NCI-H1105 (cell line): ENCODE measurements at regions not wholly inside any gene's neighbourhood (a gene's known extent, or its start where the extent isn't known, plus 50 kb on each side); places are given as distances from the start of the nearest gene placed in this dataset.

ENCODE experiments used
- DNase-seq: peaks from one replicate; lab custom pipeline; 2025; lab: John Stamatoyannopoulos, UW

DNA sequence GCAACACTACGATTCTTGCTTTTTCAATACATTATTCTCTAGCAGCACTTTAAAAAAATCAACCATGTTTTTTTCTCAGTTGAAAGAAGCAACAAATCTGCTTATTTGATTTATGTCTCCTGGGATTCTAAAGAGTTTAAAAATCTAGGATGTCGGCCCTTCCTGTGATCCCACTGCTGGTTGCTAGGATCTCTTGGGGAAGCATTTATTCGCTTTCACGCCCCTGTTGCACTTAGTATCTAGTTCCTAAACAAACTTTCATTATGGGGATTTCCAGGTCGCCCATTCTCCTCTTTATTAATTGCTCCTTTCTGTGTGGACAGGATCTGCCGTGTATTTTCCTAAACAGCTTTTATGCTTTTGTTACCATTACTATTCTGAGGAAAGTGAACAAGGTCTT, 313.5 kb downstream of the AGTPBP1 start:
- DNase-seq = no peak

DNA sequence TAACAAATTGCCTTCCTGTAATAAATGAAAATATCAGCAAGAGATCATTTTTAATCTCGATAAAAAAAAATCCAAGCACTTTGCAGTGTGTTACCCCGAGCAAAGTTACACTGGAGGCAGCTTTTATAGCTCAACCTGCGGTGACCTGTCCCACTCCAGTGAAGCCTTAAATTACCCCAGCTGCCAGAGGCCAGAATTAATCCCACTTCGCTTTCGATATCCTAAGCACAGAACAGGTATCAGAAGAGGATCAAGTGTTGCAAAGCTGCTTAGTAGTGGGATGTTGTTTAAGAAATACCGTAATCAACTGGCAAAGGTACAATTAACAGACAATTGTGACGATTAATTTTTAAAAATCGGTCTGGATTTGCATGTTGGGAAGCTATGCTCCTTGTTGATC, 314.0 kb downstream of the AGTPBP1 start:
- DNase-seq = no peak

DNA sequence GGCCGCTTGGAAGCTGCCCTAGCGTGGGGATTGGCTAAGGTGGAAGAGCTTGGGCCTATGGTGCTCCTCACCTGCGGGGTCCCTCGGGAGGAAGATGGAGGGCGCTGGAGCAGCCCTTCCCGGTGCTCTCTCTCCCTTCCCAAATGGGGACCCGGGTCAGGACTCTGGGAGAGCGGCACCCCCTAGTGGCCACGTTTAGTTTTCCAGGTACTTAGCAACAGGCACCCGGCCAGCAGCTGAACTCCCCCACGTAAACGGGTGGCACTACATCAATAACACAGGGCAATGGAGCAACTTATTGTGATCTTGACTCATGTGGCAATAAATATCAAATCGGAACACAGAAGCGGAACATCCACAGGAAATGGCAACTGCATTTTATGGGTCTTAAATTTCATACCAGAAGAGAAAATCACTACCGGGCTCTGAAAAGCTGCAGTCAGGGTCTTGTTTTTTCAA, 316.6 kb downstream of the AGTPBP1 start:
- DNase-seq = peak; percentile 21

DNA sequence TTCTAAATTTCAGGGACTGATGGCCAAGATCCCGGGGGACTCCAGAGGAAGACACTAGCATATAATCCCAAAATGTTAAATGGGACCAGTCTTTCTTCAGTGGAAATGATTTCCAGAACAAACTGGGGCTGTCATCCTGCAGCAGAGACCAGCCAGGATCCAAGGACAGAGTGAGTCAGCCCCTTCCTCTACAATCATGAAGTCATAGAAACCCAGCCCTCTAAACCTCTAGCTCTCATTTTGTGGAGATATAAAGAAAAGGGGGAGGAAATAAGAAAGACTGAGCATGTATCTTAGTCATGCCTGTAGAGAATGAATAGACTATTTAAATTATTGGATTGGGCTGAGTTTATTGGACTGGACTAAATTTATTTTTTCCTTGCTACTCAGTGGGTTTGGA, 318.3 kb downstream of the AGTPBP1 start:
- no peak for DNase-seq

DNA sequence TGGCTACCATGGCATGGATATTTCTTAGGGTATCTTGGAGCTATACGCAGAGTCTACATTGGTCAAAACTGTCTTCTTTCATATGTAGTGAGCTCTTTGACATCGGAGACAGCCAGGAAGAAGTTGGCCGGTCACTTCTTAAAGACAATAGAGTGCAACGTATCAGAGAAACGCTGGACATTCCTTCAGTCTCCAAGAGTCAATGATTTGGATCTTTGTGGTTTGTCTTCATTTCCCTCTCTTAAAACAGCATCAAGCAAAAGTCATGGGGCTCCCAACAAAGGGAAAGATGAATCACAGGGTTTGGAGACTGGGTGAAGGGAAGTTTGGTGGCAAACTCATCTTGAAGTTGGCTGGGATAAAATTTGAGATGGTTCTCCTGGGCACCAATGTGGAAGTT, 320.1 kb downstream of the AGTPBP1 start:
- no peak for DNase-seq

DNA sequence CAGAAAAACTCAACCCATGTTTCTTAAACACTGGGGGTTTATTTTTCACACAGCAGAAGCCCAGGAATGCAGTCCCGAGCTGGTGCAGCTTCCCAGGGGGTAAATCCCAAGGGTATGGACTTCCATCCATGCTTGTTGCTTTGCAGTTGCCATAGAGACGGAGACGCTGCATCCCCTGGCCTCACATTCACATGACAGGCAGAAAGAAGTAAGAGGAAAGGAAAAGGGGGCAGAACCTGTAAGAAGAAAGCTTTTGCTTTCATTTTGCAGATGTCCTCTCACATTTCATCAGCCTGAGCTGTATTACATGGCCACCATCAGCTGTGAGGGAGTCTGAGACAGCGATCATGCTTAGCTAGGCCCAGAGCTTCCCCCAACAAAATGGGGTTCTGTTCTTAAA, 321.0 kb downstream of the AGTPBP1 start:
- no peak for DNase-seq

DNA sequence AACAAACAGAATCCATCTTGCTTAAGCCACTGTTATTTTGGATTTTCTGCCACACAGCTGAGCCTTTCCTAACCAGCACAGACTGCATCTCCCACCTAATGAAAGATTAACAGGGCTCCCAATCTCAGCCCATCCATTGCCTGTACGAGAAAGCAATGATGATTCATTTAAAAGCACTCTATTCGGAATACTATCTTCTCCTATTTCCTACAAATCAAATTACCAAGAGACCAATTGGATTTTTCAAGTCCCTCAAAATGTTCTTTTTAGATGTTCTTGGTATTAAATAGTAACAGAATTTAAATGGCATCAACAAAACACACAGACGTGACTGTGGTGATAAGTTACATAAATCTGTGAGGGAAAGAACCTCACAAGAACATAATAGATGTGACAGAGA, 324.1 kb downstream of the AGTPBP1 start:
- no peak for DNase-seq

DNA sequence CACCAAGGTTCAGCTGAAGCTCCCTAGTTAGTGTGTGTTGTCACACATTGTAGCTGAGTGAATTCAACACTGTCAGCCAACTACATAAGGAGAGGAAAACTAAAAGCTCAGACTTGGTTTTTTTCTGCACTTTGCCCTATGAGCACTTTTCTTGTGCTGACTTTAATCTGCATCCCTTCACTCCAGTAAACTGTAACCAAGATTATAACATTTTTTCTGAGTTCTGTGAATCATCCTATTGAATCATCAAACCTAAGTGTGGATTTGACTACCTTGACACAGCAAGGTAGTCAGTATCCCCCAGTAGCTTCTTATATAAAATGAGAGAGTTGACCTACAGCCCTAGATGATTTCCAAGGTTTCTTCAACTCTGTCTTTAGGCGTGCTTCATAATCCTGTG, 325.0 kb downstream of the AGTPBP1 start:
- DNase-seq = no peak

DNA sequence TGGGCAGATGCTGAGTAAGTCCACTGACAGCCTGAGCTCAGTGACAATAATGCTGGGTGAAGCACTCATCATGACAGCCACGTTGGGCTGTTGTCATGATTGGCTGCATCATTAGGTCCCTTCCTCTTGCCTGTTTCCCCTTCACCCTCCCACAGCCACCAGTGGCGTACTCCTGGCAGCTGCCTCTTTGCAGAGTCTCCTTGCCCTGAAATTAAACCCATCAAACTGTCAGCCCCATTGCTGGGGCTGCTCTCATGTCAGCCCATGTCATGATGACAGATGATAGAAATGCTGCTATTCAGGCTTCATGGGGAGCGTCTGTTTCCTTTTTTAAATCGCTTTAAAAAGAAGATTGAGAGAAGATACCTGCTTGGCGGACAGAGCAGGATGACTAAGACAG, 327.4 kb downstream of the AGTPBP1 start:
- no peak for DNase-seq

DNA sequence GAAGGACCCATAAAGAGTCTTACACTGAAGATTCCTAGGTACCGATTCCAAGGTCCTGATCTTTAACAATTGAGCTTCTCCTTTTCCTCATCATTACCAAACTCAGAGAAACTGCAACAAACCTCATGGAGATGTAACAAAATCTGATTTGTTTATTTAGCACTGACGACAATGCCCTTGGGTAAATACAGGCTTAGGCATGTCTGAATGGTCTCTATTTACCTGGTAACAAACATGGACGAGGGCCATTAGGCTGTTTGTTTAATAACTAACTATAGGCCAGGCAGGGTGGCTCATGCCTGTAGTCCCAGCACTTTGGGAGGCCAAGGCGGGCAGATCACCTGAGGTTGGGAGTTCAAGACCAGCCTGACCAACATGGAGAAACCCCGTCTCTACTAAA, 333.3 kb downstream of the AGTPBP1 start:
- no peak for DNase-seq

DNA sequence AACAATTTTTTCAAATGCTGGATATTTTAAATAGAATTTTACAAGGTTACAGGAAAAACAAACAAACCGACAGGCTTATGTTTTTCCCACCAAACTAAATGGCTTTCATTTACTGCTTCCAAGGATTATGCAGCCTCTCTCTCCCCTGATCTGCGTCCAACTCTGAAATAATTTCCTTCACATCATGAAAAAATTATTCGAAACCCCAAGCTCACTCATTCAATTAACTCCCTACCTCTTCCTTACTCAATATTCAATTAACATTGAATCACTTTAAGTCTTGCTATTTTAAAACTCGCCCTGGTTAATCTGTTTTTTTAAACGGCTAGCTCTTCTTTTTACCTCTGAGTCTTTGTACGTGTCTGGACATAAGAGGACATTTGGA, 336.2 kb downstream of the AGTPBP1 start:
- DNase-seq = no peak

DNA sequence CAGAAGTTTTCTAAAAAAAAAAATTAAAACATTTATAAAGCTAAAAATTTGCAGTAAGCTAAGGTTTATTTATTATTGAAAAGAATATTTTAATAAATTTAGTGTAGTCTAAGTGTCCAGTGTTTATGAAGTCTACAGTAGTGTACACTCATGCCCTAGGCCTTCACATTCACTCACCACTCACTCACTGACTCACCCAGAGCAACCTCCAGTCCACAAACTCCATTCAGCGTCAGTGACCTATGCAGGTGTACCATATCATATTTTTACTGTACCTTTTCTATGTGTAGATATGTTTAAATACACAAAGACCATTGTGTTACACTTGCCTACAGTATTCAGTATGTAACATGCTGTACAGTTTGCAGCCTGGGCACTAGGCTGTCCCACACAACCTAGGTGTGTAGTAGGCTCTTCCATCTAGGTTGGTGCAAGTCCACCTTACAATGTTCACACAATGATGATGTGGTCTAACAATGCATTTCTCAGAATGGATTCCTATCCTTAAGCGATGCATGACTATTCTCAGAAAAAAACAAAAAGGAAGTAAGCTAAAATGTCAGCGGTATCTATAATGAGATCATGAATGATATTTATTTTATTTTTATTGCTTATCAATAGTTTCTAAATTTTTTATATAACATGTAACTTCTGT, 336.7 kb downstream of the AGTPBP1 start:
- DNase-seq = no peak

DNA sequence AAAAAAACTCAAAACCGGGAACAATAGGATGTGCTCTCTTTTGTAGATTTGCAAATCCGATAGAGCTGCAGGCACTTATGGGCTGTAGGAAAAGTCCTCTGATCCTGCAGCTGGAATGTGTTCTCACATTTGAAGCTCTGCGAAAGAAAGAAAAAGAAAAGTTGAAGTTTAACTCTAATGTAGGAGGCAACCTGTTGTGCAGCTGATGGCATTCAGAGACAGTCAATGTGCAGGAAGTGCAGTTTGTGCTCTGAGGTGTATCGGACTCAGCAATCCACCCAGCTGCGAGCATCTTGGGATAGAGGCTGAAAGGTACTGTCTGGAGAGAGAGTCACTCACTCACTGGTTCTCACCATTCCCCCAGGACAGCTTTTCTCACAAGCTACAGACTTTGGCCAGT, 339.2 kb downstream of the AGTPBP1 start:
- DNase-seq = no peak

DNA sequence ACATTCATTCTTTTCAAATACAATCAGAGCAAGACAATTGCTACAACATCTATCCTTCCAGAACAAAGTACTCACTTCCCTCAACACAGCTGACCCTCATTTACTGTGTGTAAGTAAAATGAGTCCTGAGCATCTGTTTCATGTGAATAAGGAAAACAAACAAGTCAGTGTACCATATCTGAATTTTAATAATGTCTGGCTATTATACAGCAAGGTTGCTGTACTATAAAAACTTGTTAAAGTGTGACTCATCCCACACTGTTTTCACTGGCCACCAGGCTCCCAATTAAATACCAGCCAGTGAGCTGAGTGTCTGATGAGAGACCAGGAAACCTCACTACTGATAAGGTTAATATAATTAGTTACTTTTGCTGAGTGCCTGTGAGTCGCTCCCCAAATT, 339.8 kb downstream of the AGTPBP1 start:
- no peak for DNase-seq

DNA sequence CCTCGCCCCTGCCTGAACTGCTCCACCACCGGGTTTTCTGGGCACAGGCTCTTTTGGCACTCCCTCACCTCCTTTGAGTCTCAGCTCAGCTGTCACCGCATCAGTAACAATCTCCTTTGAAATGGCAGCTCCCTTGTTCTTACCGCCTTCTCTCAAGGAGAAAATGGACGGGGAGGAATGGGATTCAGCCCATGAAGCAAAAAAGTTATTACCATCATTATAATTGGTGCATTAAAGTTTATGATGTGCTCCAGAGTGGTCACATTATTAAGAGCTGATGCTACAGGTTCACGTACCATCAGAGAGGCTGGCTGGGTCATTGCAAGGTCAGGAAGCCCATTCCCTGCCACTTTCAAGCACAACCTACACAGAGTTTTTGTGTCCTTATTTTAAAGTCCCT, 344.7 kb downstream of the AGTPBP1 start:
- no peak for DNase-seq

DNA sequence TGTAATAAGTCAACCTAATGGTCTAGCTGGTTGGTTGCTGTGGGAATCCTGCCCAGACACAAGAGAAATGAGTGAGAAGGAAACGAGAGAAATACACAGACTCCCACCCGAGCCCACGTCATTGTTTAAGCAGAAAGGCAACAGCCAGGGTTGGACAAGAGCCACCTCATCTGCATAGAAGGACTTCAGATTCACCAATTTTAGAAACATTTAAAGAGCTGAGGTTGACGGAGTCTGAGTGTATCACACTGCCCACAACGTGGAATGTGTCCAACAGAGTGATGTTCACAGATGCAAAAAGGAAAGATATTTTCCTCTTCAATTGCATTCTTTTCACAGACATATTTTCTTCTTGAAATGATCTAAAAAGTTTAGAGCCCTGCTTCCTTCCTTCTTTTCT, 349.5 kb downstream of the AGTPBP1 start:
- DNase-seq = no peak

DNA sequence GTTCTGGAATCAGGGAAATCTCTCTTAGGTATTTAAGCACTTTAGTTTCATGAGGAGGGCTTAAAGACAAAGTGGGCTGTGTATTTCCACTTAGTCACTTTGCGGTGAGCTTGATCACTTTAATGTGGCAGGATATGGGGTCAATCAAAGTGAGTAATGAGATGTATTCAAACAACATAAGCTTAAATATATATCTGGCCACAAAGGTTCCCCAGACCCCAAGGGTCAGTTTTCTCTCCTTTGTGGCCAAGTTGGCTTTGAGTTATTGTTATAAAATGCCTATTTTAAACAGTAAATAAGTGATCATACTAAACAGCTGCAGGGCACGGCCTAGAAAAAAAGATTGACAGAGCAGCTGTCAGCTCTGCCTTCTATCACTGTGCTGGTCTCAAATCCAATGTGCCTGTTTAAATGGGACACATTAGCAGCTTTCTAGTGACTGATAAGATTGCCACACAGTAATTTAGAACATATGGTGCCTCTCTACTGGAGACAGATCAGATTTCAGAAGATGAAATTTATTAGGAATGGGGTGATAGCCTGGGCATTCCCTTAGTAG, 363.9 kb downstream of the AGTPBP1 start:
- DNase-seq = no peak

DNA sequence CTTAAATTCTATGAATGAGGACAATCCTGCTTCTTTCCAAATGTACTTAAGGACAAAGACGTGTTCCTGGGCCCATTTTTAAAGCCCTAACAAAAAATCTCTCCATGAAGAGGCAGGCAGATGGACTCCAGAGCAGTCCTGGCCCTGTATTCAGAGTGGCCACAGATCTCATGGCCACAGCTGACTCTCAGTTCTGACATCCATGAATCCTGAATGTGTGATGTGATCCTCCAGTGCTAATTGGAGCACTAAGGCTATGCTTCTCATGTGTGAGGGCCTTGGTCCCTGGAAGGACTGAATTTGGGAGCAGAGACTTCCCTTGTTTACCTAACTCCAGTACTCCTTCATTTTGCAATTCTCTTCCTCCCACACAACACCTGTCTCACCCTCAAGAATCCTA, 373.0 kb downstream of the AGTPBP1 start:
- DNase-seq = no peak

DNA sequence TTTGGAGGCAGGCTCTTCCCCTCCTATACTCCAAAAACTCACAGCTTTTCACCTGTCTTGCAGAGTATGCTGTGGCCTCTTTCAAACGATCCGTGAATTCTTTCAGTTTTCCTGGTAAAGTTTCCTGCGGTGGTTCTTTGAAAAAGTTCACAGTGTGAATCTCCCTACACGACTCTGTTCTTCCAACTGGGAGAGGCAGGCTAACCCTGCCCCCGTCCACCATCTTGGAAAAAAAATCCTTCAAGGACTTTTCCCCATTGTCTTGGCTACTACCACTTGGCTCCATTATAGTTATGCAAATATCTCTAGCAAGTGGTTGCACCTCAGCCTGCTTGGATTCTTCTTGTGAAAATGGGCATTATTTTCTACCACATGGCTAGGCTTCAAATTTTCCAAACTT, 382.6 kb downstream of the AGTPBP1 start:
- DNase-seq = no peak

DNA sequence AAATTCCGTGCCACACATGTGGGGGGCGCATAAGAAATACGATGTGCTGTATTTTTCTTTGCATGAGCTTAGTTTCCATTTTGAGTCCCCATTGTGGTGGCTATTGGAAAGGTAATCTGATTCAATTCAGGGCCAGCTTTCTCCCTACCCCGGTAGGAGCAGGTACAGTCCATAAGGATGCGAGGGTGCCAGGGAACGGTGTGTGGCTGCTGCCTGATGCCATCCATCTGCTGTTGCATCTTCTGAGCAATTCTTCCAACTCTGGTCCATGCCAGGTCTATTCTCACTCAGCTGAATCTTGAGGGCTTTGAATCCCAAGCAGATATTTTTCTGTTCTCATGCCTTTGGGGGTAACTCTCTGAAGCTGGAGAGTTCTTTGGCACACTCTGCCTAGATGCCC, 392.7 kb downstream of the AGTPBP1 start:
- DNase-seq = no peak

DNA sequence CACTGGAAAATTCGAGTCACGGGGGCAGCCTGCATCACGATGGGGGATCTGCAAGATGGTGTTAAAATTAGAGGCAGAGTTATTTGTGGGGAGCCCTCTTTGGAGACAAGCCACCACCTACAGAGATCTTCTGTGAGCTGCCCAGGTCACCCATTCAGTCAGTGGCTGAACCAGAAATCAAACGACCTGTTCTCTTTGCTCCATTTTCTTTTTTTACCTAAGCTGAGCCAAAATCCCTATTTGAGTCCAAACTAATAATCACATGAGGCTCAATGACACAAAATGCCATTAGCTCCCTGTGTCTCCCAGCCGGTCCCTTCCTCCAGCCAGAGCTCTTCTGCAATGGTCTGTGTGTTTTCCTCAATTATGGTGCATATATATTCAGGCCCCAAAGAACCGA, 394.2 kb downstream of the AGTPBP1 start:
- no peak for DNase-seq

DNA sequence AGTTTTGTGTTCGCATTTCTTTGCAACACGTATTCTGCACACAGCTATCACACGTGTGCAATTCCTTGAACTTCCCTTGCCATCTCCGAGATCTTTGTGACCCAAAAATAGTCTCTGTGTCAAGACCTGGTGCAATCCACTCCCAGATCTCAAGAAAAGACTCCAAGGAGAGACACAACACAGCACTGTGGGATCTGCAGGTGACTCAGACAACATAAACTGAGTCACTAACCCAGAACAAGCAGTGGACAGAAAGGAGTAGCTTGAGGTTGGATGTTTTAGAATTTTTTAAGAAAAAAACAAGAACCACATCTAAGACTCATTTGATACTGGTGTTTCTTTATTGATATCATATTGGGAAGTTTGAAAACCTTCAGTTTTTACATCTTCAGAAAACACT, 396.9 kb downstream of the AGTPBP1 start:
- DNase-seq = no peak

DNA sequence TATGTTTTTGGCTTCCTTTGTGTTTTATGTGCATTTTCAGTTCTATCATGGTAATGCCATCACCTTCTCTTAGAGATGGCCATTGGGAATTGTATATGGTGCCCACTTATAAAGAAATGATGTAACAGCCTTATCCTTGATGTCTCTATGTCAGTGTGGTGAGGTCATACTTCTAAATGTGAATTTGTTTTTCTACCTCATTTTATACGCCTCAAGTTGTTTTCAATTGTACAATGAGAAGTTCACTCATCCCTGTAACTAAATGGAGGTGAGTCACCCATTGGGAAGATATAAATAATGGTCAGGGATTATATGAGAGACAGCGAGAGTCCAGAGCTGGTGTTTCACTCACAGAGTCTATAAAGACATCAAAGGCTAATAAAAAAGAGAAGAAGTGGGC, 402.4 kb downstream of the AGTPBP1 start:
- DNase-seq = no peak

DNA sequence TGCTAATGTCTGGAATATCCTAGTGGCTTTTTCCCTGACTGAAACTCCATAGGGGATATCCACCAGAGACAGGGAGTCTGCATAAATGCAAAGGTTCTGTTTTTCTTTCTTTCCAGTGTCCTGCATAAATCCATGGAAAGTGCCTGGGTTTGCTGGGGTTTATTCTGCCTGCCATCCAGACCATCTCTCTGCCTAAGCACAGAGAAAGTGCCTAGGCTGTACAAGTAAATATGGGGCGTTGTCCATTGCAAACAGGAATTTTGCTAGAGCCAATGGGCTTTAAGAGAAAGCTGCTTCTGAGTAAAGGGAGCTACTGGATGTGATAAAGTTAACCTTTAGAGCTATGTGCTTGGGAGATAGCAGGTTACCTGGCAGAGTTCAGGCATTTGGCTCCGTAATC, 407.5 kb downstream of the AGTPBP1 start:
- no peak for DNase-seq
